DOHH2 (cell line): ENCODE measurements at regions not wholly inside any gene's neighbourhood (a gene's known extent, or its start where the extent isn't known, plus 50 kb on each side); places are given as distances from the start of the nearest gene placed in this dataset.

Experiments
- EZH2phosphoT487 ChIP-seq: fragments of 200-600 bp; sonication (generic); IDR thresholded peaks from 2 replicates; pipeline ENCODE4 v1.6.1; 2017; ENCODE audit warnings: borderline replicate concordance, mild to moderate bottlenecking, antibody characterized with exemption, low read length, moderate library complexity, mixed read lengths
- TF ChIP-seq, protein P1 (sequence below): fragments of 200-600 bp; sonication (generic); IDR thresholded peaks from one replicate; pipeline ENCODE4 v1.5.1; 2014; ENCODE audit warnings: antibody characterized with exemption, mild to moderate bottlenecking, low read depth, low read length; ENCODE audit not compliant: poor library complexity, severe bottlenecking

DNA sequence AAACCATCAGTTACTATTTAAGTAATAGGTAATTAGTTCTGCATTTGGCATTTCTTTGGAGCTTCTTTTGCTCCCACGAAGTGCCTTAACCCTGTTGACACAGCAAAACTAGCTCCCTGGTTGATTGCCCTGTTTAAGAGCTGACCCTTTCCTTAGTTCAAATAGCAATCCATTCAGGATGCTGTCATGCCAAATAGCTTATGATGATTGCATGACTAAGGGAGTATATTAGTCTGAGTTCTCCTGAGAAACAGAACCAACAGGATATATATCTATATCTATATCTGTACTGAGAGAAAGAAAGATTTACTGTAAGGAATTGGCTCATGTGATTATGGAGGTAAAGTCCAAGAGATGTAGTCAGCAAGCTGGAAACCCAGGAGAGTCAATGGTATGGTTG lies 50.3 kb upstream of the SPRED1 start:
- TF ChIP-seq, protein P1, sequence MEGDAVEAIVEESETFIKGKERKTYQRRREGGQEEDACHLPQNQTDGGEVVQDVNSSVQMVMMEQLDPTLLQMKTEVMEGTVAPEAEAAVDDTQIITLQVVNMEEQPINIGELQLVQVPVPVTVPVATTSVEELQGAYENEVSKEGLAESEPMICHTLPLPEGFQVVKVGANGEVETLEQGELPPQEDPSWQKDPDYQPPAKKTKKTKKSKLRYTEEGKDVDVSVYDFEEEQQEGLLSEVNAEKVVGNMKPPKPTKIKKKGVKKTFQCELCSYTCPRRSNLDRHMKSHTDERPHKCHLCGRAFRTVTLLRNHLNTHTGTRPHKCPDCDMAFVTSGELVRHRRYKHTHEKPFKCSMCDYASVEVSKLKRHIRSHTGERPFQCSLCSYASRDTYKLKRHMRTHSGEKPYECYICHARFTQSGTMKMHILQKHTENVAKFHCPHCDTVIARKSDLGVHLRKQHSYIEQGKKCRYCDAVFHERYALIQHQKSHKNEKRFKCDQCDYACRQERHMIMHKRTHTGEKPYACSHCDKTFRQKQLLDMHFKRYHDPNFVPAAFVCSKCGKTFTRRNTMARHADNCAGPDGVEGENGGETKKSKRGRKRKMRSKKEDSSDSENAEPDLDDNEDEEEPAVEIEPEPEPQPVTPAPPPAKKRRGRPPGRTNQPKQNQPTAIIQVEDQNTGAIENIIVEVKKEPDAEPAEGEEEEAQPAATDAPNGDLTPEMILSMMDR, result no peak
- TF ChIP-seq EZH2phosphoT487, result no peak
